ENCODE measurements at regions not wholly inside any gene's neighbourhood (a gene's known extent, or its start where the extent isn't known, plus 50 kb on each side); places are given as distances from the start of the nearest gene placed in this dataset.
"Not testable (repeated sequence)": the region's sequence is repeated elsewhere in the genome, so short reads cannot be mapped to it uniquely, and the experiment has no call there.

- not testable (repeated sequence) for H3K4me1 ChIP-seq (ENCODE audit: control insufficient read depth in 1 of 2, insufficient read depth in 2 of 2, low read length in 2 of 2); H3K27ac ChIP-seq (ENCODE audit: low read length); H3K27me3 ChIP-seq (ENCODE audit: low read depth, low read length); H3K9me3 ChIP-seq (ENCODE audit: control insufficient read depth in 1 of 2, low read length in 2 of 2); H3K4me3 ChIP-seq (ENCODE audit: low read depth in 1 of 2, low read length in 2 of 2); H3K36me3 ChIP-seq (ENCODE audit: control insufficient read depth in 1 of 2, insufficient read depth in 2 of 2, low read length in 2 of 2)
Observed at GRCh38 chr14:105688023-105688351, 161.6 kb downstream of the TMEM121 start.

GRCh38 chr14:105688664-105689221, 162.4 kb downstream of the TMEM121 start:
- H3K36me3 ChIP-seq (ENCODE audit: control insufficient read depth in 1 of 2, insufficient read depth in 2 of 2, low read length in 2 of 2); H3K27me3 ChIP-seq (ENCODE audit: low read depth, low read length); H3K9me3 ChIP-seq (ENCODE audit: control insufficient read depth in 1 of 2, low read length in 2 of 2); H3K4me3 ChIP-seq (ENCODE audit: low read depth in 1 of 2, low read length in 2 of 2); H3K27ac ChIP-seq (ENCODE audit: low read length); H3K4me1 ChIP-seq (ENCODE audit: control insufficient read depth in 1 of 2, insufficient read depth in 2 of 2, low read length in 2 of 2): not testable (repeated sequence)

- Histone ChIP-seq H3K4me3 (ENCODE audit: low read depth in 1 of 2, low read length in 2 of 2) (no peak overlapping the region), H3K36me3 (ENCODE audit: control insufficient read depth in 1 of 2, insufficient read depth in 2 of 2, low read length in 2 of 2) (no peaks in the 10 kb centered on the region), H3K27ac (ENCODE audit: low read length) (no peak overlapping the region), H3K4me1 (ENCODE audit: control insufficient read depth in 1 of 2, insufficient read depth in 2 of 2, low read length in 2 of 2) (no peaks in the 10 kb centered on the region), H3K9me3 (ENCODE audit: control insufficient read depth in 1 of 2, low read length in 2 of 2) (no peaks in the 10 kb centered on the region), H3K27me3 (ENCODE audit: low read depth, low read length) (no peaks in the 10 kb centered on the region)
Observed at GRCh38 chr14:105689722-105690121, 163.3 kb downstream of the TMEM121 start.

GRCh38 chr14:105690671-105691070, 164.3 kb downstream of the TMEM121 start:
- Histone ChIP-seq H3K27ac (ENCODE audit: low read length) (no peak overlapping the region), H3K4me3 (ENCODE audit: low read depth in 1 of 2, low read length in 2 of 2) (no peak overlapping the region), H3K9me3 (ENCODE audit: control insufficient read depth in 1 of 2, low read length in 2 of 2) (no peaks in the 10 kb centered on the region)

GRCh38 chr14:105691321-105692109, 165.1 kb downstream of the TMEM121 start:
- not testable (repeated sequence) for H3K27ac ChIP-seq (ENCODE audit: low read length); H3K4me3 ChIP-seq (ENCODE audit: low read depth in 1 of 2, low read length in 2 of 2); H3K9me3 ChIP-seq (ENCODE audit: control insufficient read depth in 1 of 2, low read length in 2 of 2); H3K36me3 ChIP-seq (ENCODE audit: control insufficient read depth in 1 of 2, insufficient read depth in 2 of 2, low read length in 2 of 2); H3K4me1 ChIP-seq (ENCODE audit: control insufficient read depth in 1 of 2, insufficient read depth in 2 of 2, low read length in 2 of 2); H3K27me3 ChIP-seq (ENCODE audit: low read depth, low read length)

More at GRCh38 chr14:105690671-105691070, 164.3 kb downstream of the TMEM121 start:
- Histone ChIP-seq H3K4me1 (ENCODE audit: control insufficient read depth in 1 of 2, insufficient read depth in 2 of 2, low read length in 2 of 2) (no peaks in the 10 kb centered on the region), H3K36me3 (ENCODE audit: control insufficient read depth in 1 of 2, insufficient read depth in 2 of 2, low read length in 2 of 2) (no peaks in the 10 kb centered on the region), H3K27me3 (ENCODE audit: low read depth, low read length) (no peaks in the 10 kb centered on the region)

GRCh38 chr14:105692110-105692685, 165.8 kb downstream of the TMEM121 start:
- not testable (repeated sequence) for H3K4me3 ChIP-seq (ENCODE audit: low read depth in 1 of 2, low read length in 2 of 2); H3K27ac ChIP-seq (ENCODE audit: low read length); H3K4me1 ChIP-seq (ENCODE audit: control insufficient read depth in 1 of 2, insufficient read depth in 2 of 2, low read length in 2 of 2); H3K36me3 ChIP-seq (ENCODE audit: control insufficient read depth in 1 of 2, insufficient read depth in 2 of 2, low read length in 2 of 2); H3K9me3 ChIP-seq (ENCODE audit: control insufficient read depth in 1 of 2, low read length in 2 of 2); H3K27me3 ChIP-seq (ENCODE audit: low read depth, low read length)

- Histone ChIP-seq H3K27ac (ENCODE audit: low read length) (no peak overlapping the region), H3K36me3 (ENCODE audit: control insufficient read depth in 1 of 2, insufficient read depth in 2 of 2, low read length in 2 of 2) (no peaks in the 10 kb centered on the region), H3K4me3 (ENCODE audit: low read depth in 1 of 2, low read length in 2 of 2) (no peak overlapping the region), H3K9me3 (ENCODE audit: control insufficient read depth in 1 of 2, low read length in 2 of 2) (no peaks in the 10 kb centered on the region), H3K4me1 (ENCODE audit: control insufficient read depth in 1 of 2, insufficient read depth in 2 of 2, low read length in 2 of 2) (no peaks in the 10 kb centered on the region), H3K27me3 (ENCODE audit: low read depth, low read length) (no peaks in the 10 kb centered on the region)
Observed at GRCh38 chr14:105694961-105695360, 168.6 kb downstream of the TMEM121 start.

GRCh38 chr14:105696388-105696787, 170.0 kb downstream of the TMEM121 start:
- H3K27me3 ChIP-seq (ENCODE audit: low read depth, low read length); H3K4me3 ChIP-seq (ENCODE audit: low read depth in 1 of 2, low read length in 2 of 2); H3K4me1 ChIP-seq (ENCODE audit: control insufficient read depth in 1 of 2, insufficient read depth in 2 of 2, low read length in 2 of 2); H3K9me3 ChIP-seq (ENCODE audit: control insufficient read depth in 1 of 2, low read length in 2 of 2); H3K36me3 ChIP-seq (ENCODE audit: control insufficient read depth in 1 of 2, insufficient read depth in 2 of 2, low read length in 2 of 2); H3K27ac ChIP-seq (ENCODE audit: low read length): not testable (repeated sequence)

GRCh38 chr14:105697414-105697813, 171.0 kb downstream of the TMEM121 start:
- not testable (repeated sequence) for H3K36me3 ChIP-seq (ENCODE audit: control insufficient read depth in 1 of 2, insufficient read depth in 2 of 2, low read length in 2 of 2); H3K4me3 ChIP-seq (ENCODE audit: low read depth in 1 of 2, low read length in 2 of 2); H3K4me1 ChIP-seq (ENCODE audit: control insufficient read depth in 1 of 2, insufficient read depth in 2 of 2, low read length in 2 of 2); H3K27me3 ChIP-seq (ENCODE audit: low read depth, low read length); H3K27ac ChIP-seq (ENCODE audit: low read length); H3K9me3 ChIP-seq (ENCODE audit: control insufficient read depth in 1 of 2, low read length in 2 of 2)

- not testable (repeated sequence) for H3K27me3 ChIP-seq (ENCODE audit: low read depth, low read length); H3K9me3 ChIP-seq (ENCODE audit: control insufficient read depth in 1 of 2, low read length in 2 of 2); H3K27ac ChIP-seq (ENCODE audit: low read length); H3K4me1 ChIP-seq (ENCODE audit: control insufficient read depth in 1 of 2, insufficient read depth in 2 of 2, low read length in 2 of 2); H3K36me3 ChIP-seq (ENCODE audit: control insufficient read depth in 1 of 2, insufficient read depth in 2 of 2, low read length in 2 of 2); H3K4me3 ChIP-seq (ENCODE audit: low read depth in 1 of 2, low read length in 2 of 2)
Observed at GRCh38 chr14:105697955-105698354, 171.6 kb downstream of the TMEM121 start.

- not testable (repeated sequence) for H3K27ac ChIP-seq (ENCODE audit: low read length); H3K4me1 ChIP-seq (ENCODE audit: control insufficient read depth in 1 of 2, insufficient read depth in 2 of 2, low read length in 2 of 2); H3K27me3 ChIP-seq (ENCODE audit: low read depth, low read length); H3K4me3 ChIP-seq (ENCODE audit: low read depth in 1 of 2, low read length in 2 of 2); H3K9me3 ChIP-seq (ENCODE audit: control insufficient read depth in 1 of 2, low read length in 2 of 2); H3K36me3 ChIP-seq (ENCODE audit: control insufficient read depth in 1 of 2, insufficient read depth in 2 of 2, low read length in 2 of 2)
Observed at GRCh38 chr14:105698940-105699556, 172.7 kb downstream of the TMEM121 start.

Data from muscle layer of duodenum (tissue), 2 donors.